Urinary bladder (tissue), 3 donors: ENCODE measurements at regions not wholly inside any gene's neighbourhood (a gene's known extent, or its start where the extent isn't known, plus 50 kb on each side); places are given as distances from the start of the nearest gene placed in this dataset.
"Not testable (repeated sequence)": the region's sequence is repeated elsewhere in the genome, so short reads cannot be mapped to it uniquely, and the experiment has no call there.

ENCODE experiments used
- DNase-seq: peaks from one replicate; pipeline ENCODE4 v3.0.0-alpha.2; 2015; ENCODE audit errors: extremely low spot score
- H3K27ac ChIP-seq: one replicate; pipeline ENCODE4 v1.5.1; 2013; ENCODE audit warnings: low read depth, mild to moderate bottlenecking, moderate library complexity
- H3K36me3 ChIP-seq: one replicate; pipeline ENCODE4 v1.6.1; 2013; ENCODE audit warnings: mild to moderate bottlenecking, moderate library complexity; ENCODE audit not compliant: insufficient read depth
- H3K4me1 ChIP-seq: one replicate; pipeline ENCODE4 v1.6.1; 2013; ENCODE audit warnings: mild to moderate bottlenecking, moderate library complexity; ENCODE audit not compliant: insufficient read depth
- H3K4me3 ChIP-seq: one replicate; pipeline ENCODE4 v1.5.1; 2013; ENCODE audit warnings: low read depth, low read length
- WGBS: extraction: QIAGEN DNeasy Blood & Tissue Kit; methylation state at CpG from one replicate; pipeline ENCODE4 v1.1.7; 2013; 5-methylcytosine and 5-hydroxymethylcytosine counted together
- donor health status: healthy with polysubstance abuse.
- donor health status: healthy.

GRCh38 chr13:50387051-50387581 is 371.9 kb downstream of the KCNRG start:
- WGBS, result 56% methylated on average over 6 of the region's 6 CpGs
- H3K27ac ChIP-seq, result peak overlapping the region; percentile 35
- no peaks in the 10 kb centered on the region for H3K36me3 ChIP-seq
- DNase-seq, result no peak
- no peak overlapping the region for H3K4me3 ChIP-seq
- H3K4me1 ChIP-seq, result peaks cover 2% of the 10 kb centered on the region

GRCh38 chr13:50388481-50388880 is 373.2 kb downstream of the KCNRG start:
- no peak overlapping the region for H3K4me3 ChIP-seq
- H3K27ac ChIP-seq, result no peak overlapping the region
- peaks cover 4% of the 10 kb centered on the region for H3K4me1 ChIP-seq
- 82% methylated on average over 3 of the region's 3 CpGs for WGBS
- H3K36me3 ChIP-seq, result no peaks in the 10 kb centered on the region
- DNase-seq, result no peak

GRCh38 chr13:50389726-50390125 is 374.5 kb downstream of the KCNRG start:
- WGBS, result 62% methylated on average over 4 of the region's 4 CpGs
- no peak overlapping the region for H3K4me3 ChIP-seq
- H3K36me3 ChIP-seq, result no peaks in the 10 kb centered on the region
- peaks cover 4% of the 10 kb centered on the region for H3K4me1 ChIP-seq
- no peak for DNase-seq
- H3K27ac ChIP-seq, result peak overlapping the region; percentile 18

- no peak overlapping the region for H3K4me3 ChIP-seq
- H3K27ac ChIP-seq, result no peak overlapping the region
- no peaks in the 10 kb centered on the region for H3K36me3 ChIP-seq
- no peak for DNase-seq
- H3K4me1 ChIP-seq, result peaks cover 4% of the 10 kb centered on the region
- WGBS, result 76% methylated on average over 3 of the region's 3 CpGs
Observed at GRCh38 chr13:50390503-50391248, 375.4 kb downstream of the KCNRG start.

GRCh38 chr13:50392977-50393376 is 377.7 kb downstream of the KCNRG start:
- DNase-seq, result no peak
- H3K36me3 ChIP-seq, result no peaks in the 10 kb centered on the region
- H3K4me3 ChIP-seq, result no peak overlapping the region
- H3K4me1 ChIP-seq, result peaks cover 2% of the 10 kb centered on the region
- no peak overlapping the region for H3K27ac ChIP-seq
- 71% methylated on average over 1 of the region's 1 CpG for WGBS

- no peak for DNase-seq
- H3K27ac ChIP-seq, result no peak overlapping the region
- 59% methylated on average over 6 of the region's 6 CpGs for WGBS
- no peak overlapping the region for H3K4me3 ChIP-seq
- H3K36me3 ChIP-seq, result no peaks in the 10 kb centered on the region
- peaks cover 2% of the 10 kb centered on the region for H3K4me1 ChIP-seq
Observed at GRCh38 chr13:50393628-50394027, 378.4 kb downstream of the KCNRG start.

GRCh38 chr13:50396001-50396400 is 380.8 kb downstream of the KCNRG start:
- no peak for DNase-seq
- H3K4me1 ChIP-seq, result peaks cover 2% of the 10 kb centered on the region
- H3K4me3 ChIP-seq, result no peak overlapping the region
- H3K36me3 ChIP-seq, result no peaks in the 10 kb centered on the region
- no peak overlapping the region for H3K27ac ChIP-seq

GRCh38 chr13:50396618-50397017 is 381.4 kb downstream of the KCNRG start:
- H3K4me3 ChIP-seq, H3K36me3 ChIP-seq, H3K4me1 ChIP-seq, H3K27ac ChIP-seq, DNase-seq: not testable (repeated sequence)
- over 99% methylated on average over 31 of the region's 31 CpGs for WGBS

- no peak overlapping the region for H3K27ac ChIP-seq
- WGBS, result 70% methylated on average over 3 of the region's 3 CpGs
- H3K36me3 ChIP-seq, result no peaks in the 10 kb centered on the region
- DNase-seq, result no peak
- H3K4me1 ChIP-seq, result no peaks in the 10 kb centered on the region
- no peak overlapping the region for H3K4me3 ChIP-seq
Observed at GRCh38 chr13:50400035-50400726, 384.9 kb downstream of the KCNRG start.

- no peak for DNase-seq
Observed at GRCh38 chr13:50401049-50401505, 385.8 kb downstream of the KCNRG start.

GRCh38 chr13:50401721-50402465 is 386.6 kb downstream of the KCNRG start:
- whole genome bisulfite sequencing, result 68% methylated on average over 3 of the region's 3 CpGs
- Histone ChIP-seq H3K4me1 (no peaks in the 10 kb centered on the region), H3K27ac (no peak overlapping the region), H3K36me3 (no peaks in the 10 kb centered on the region), H3K4me3 (no peak overlapping the region)
- DNase-seq, result no peak

More at GRCh38 chr13:50401049-50401505, 385.8 kb downstream of the KCNRG start:
- 58% methylated on average over 1 of the region's 1 CpG for WGBS
- H3K36me3 ChIP-seq, result no peaks in the 10 kb centered on the region
- no peaks in the 10 kb centered on the region for H3K4me1 ChIP-seq
- H3K27ac ChIP-seq, result no peak overlapping the region
- H3K4me3 ChIP-seq, result no peak overlapping the region

GRCh38 chr13:50403311-50403710 is 388.1 kb downstream of the KCNRG start:
- no peak overlapping the region for H3K27ac ChIP-seq
- DNase-seq, result no peak
- H3K4me1 ChIP-seq, result no peaks in the 10 kb centered on the region
- H3K36me3 ChIP-seq, result no peaks in the 10 kb centered on the region
- no peak overlapping the region for H3K4me3 ChIP-seq
- 28% methylated on average over 1 of the region's 1 CpG for WGBS

GRCh38 chr13:50404116-50404515 is 388.9 kb downstream of the KCNRG start:
- Histone ChIP-seq H3K4me3 (no peak overlapping the region), H3K4me1 (no peaks in the 10 kb centered on the region), H3K36me3 (no peaks in the 10 kb centered on the region), H3K27ac (no peak overlapping the region)
- DNase-seq, result no peak
- WGBS, result 90% methylated on average over 3 of the region's 3 CpGs
